ENCODE measurements at regions not wholly inside any gene's neighbourhood (a gene's known extent, or its start where the extent isn't known, plus 50 kb on each side); places are given as distances from the start of the nearest gene placed in this dataset.
A peak's percentile ranks its signal among the peaks of the same experiment; 100 is the strongest.

DNA sequence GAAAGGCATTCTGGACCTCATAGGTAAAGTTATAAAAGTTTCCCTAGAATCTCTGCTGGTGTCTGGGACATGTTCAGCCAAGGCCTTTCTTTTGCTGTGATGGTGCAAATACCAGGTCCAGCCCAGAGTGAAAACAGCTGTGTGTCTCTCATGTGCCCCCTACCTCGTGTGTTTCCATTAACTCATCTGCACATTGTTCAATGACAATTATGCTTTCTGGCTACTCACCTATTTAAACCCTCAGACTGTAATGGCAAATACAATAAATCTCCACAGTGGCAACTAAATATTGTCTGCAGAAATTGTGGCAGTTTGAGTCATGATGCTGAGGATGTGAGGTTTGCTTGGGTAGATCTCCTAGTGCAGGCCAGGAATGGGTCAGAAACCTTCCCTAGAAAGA is 53.1 kb upstream of the GALNT15 start:
- DNase-seq, result no peak
- H3K9me3 ChIP-seq (replicated peaks in 1 of 3), result no peaks in the 10 kb centered on the region
- 0 to 50% (median 42%) methylated on average over 1 of the region's 1 CpG for WGBS, 4 donors
- no peak overlapping the region for H3K4me3 ChIP-seq
- H3K36me3 ChIP-seq (replicated peaks in 1 of 2), result no peaks in the 10 kb centered on the region
- H3K27ac ChIP-seq, result no peak overlapping the region
- no peaks in the 10 kb centered on the region for H3K27me3 ChIP-seq
- H3K4me1 ChIP-seq (replicated peaks in 1 of 2), result no peaks in the 10 kb centered on the region
- intact Hi-C loops (cut with DNase I), result no loop called here
- no peak for TF ChIP-seq POLR2A (IDR thresholded peaks at IDR 0.05)
- TF ChIP-seq, protein P1, sequence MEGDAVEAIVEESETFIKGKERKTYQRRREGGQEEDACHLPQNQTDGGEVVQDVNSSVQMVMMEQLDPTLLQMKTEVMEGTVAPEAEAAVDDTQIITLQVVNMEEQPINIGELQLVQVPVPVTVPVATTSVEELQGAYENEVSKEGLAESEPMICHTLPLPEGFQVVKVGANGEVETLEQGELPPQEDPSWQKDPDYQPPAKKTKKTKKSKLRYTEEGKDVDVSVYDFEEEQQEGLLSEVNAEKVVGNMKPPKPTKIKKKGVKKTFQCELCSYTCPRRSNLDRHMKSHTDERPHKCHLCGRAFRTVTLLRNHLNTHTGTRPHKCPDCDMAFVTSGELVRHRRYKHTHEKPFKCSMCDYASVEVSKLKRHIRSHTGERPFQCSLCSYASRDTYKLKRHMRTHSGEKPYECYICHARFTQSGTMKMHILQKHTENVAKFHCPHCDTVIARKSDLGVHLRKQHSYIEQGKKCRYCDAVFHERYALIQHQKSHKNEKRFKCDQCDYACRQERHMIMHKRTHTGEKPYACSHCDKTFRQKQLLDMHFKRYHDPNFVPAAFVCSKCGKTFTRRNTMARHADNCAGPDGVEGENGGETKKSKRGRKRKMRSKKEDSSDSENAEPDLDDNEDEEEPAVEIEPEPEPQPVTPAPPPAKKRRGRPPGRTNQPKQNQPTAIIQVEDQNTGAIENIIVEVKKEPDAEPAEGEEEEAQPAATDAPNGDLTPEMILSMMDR (IDR thresholded peaks at IDR 0.05), result no peak

DNA sequence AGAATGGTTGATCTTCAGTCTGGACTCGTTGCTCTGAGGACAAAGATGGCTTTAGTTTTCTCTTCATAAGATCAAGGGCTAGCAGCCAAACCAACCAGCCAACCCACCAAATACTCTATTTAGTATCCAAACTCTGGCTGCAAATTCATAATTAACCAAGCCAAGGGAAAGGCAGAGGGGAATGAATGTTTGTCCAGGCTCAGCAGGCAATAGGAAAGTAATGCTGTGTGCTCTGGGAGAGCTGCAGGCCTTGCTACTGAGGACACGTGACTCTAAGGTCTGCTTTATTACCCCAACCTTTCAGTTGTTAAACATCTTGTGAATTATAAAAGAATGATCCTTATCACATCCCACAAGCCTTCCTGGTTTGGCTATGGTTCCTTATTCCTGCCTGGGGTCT is 52.3 kb upstream of the GALNT15 start:
- Histone ChIP-seq H3K4me3 (no peak overlapping the region), H3K4me1 (replicated peaks in 1 of 2) (no peaks in the 10 kb centered on the region), H3K27me3 (no peaks in the 10 kb centered on the region), H3K9me3 (replicated peaks in 1 of 3) (no peaks in the 10 kb centered on the region), H3K27ac (no peak overlapping the region), H3K36me3 (replicated peaks in 1 of 2) (no peaks in the 10 kb centered on the region)
- DNase-seq, result no peak
- TF ChIP-seq POLR2A (IDR thresholded peaks at IDR 0.05), result no peak
- TF ChIP-seq, protein P1 (IDR thresholded peaks at IDR 0.05), result no peak
- intact Hi-C loops (cut with DNase I), result no loop called here
- WGBS, 4 donors, result 73 to 87% (median 83%) methylated on average over 2 of the region's 2 CpGs

DNA sequence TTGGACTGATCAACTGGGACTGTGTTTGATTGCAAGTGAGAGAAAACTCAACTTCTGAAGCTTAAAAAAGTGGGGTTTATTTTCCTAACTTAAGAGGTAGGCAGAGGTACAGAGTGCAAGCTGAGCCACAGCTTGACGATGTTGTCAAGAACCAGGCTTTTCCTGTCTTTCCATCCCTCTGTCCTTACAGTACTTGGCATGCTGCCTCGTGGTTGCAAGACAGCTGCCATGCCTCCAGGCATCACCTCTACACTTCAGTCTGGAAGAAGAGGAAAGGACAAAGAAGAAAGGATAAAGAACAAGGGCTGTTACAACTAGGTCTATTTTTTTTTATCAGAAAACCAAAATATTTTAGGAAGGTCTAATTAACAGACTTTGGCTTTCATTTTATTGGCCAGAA is 51.8 kb upstream of the GALNT15 start:
- Histone ChIP-seq H3K4me3 (no peak overlapping the region), H3K9me3 (replicated peaks in 1 of 3) (no peaks in the 10 kb centered on the region), H3K27me3 (no peaks in the 10 kb centered on the region), H3K4me1 (replicated peaks in 1 of 2) (no peaks in the 10 kb centered on the region), H3K36me3 (replicated peaks in 1 of 2) (no peaks in the 10 kb centered on the region), H3K27ac (no peak overlapping the region)
- no peak for DNase-seq
- intact Hi-C loops (cut with DNase I), result no loop called here
- no peak for TF ChIP-seq POLR2A (IDR thresholded peaks at IDR 0.05)
- TF ChIP-seq, protein P1 (IDR thresholded peaks at IDR 0.05), result no peak
- WGBS, 4 donors, result 82 to 100% (median 88%) methylated on average over 2 of the region's 2 CpGs

DNA sequence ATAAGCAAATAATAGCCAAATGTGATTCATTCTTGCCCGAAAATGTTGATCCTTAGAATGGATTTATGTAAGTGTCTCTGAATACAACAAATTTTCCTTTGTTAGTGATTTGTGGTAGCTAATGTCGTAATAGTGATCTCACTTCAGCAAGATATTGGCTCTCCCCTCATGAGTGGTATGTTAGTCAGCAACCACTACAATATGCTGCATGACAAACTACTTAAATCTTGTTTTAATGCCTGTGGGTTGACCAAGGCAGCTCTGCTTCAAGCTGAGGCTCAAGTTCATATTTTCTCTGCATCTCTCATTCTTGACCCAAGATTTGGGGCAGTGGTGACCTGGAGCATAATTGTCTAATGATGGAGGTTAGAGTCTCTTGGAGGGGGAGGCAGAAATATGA is 49.8 kb upstream of the GALNT15 start:
- no peak for TF ChIP-seq POLR2A (IDR thresholded peaks at IDR 0.05)
- TF ChIP-seq, protein P1 (IDR thresholded peaks at IDR 0.05), result no peak
- no peaks in the 10 kb centered on the region for H3K9me3 ChIP-seq (replicated peaks in 1 of 3)
- no peaks in the 10 kb centered on the region for H3K27me3 ChIP-seq
- H3K4me1 ChIP-seq (replicated peaks in 1 of 2), result no peaks in the 10 kb centered on the region
- no peak for DNase-seq
- H3K27ac ChIP-seq, result peak overlapping the region in 1 of 5 donors; percentile 16
- intact Hi-C loops (cut with DNase I), result no loop called here
- 45 to 76% (median 63%) methylated on average over 2 of the region's 2 CpGs for WGBS, 4 donors
- no peak overlapping the region for H3K4me3 ChIP-seq
- no peaks in the 10 kb centered on the region for H3K36me3 ChIP-seq (replicated peaks in 1 of 2)

MicroRNAs in the stretch of these regions (microRNA counts, 767-probe panel; counts per million panel counts)
- 0 counts per million in 2 donors for microRNA hsa-miR-563

Small RNAs in the stretch of these regions (microRNA-seq; reads per million reads assigned to microRNA genes)
- 0 reads per million in 3 donors for gene MIR563

Small RNAs in the stretch of these regions (small RNA-seq; reads per million reads assigned to genes)
- 0 reads per million in 2 donors for gene MIR563
